ENCODE measurements at regions not wholly inside any gene's neighbourhood (a gene's known extent, or its start where the extent isn't known, plus 50 kb on each side); places are given as distances from the start of the nearest gene placed in this dataset.

DNA sequence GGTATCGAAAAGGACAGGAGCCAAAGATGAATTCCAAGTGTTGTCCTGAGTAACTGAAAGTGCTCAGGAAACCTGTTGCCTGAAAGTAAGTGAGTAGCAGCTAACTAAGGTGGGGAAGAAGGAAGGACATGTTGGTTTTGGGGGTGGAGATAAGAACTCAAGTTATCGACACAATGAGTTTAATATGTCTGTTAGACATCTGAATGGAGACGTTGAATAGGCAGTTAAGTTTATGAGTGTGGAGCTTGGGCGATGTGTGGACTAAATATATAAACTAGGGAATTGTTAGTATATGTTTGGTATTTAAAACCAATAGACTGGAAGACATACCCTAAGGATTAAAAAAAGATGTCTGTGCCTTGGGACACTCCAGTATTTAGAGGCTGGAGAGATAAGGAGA is 82.7 kb upstream of the ASIC2 start:
- Histone ChIP-seq H4K20me1 (ENCODE audit: insufficient read depth, low read length) (no peaks in the 10 kb centered on the region), H3K27me3 (ENCODE audit: control insufficient read depth in 2 of 2, insufficient read depth in 2 of 2, low read length in 2 of 2) (no peaks in the 10 kb centered on the region), H2AFZ (ENCODE audit: insufficient read depth, low read depth, low read length, poor library complexity, severe bottlenecking) (no peak overlapping the region), H3K4me2 (replicated peaks; ENCODE audit: extremely low read depth, low read length, poor library complexity, severe bottlenecking) (no peak overlapping the region), H3K9me3 (replicated peaks in 1 of 2; ENCODE audit: control insufficient read depth in 1 of 2, insufficient read depth in 1 of 2, low read length in 2 of 2) (no peaks in the 10 kb centered on the region), H3K4me3 (replicated peaks in 1 of 3; ENCODE audit: low read depth in 2 of 3, low read length in 3 of 3) (no peak overlapping the region), H3K4me1 (ENCODE audit: control insufficient read depth in 1 of 2, insufficient read depth in 2 of 2, low read length in 2 of 2) (no peaks in the 10 kb centered on the region), H3K36me3 (replicated peaks in 1 of 2; ENCODE audit: control insufficient read depth in 1 of 2, insufficient read depth in 2 of 2, low read length in 2 of 2) (no peaks in the 10 kb centered on the region), H3K79me2 (ENCODE audit: insufficient read depth, low read length) (no peaks in the 10 kb centered on the region), H3K9ac (ENCODE audit: insufficient read depth, low read length, poor library complexity, severe bottlenecking) (no peak overlapping the region), H3K27ac (ENCODE audit: low read depth in 1 of 2, low read length in 2 of 2) (no peak overlapping the region)
- Mint-ChIP-seq H3K9me3 (peaks cover 0 to 2% (median 0%) of the 10 kb centered on the region in 7 donors), H3K4me3 (no peak overlapping the region), H3K36me3 (no peaks in the 10 kb centered on the region), H3K4me1 (no peaks in the 10 kb centered on the region), H3K27ac (no peak overlapping the region), H3K27me3 (ENCODE audit: low read depth in 3 of 3) (peaks cover 3 to 4% (median 3%) of the 10 kb centered on the region in 3 donors)
- 65% methylated on average over 4 of the region's 4 CpGs for WGBS (ENCODE audit: insufficient coverage)
- DNase-seq, result no peak
- TF ChIP-seq, protein P1, sequence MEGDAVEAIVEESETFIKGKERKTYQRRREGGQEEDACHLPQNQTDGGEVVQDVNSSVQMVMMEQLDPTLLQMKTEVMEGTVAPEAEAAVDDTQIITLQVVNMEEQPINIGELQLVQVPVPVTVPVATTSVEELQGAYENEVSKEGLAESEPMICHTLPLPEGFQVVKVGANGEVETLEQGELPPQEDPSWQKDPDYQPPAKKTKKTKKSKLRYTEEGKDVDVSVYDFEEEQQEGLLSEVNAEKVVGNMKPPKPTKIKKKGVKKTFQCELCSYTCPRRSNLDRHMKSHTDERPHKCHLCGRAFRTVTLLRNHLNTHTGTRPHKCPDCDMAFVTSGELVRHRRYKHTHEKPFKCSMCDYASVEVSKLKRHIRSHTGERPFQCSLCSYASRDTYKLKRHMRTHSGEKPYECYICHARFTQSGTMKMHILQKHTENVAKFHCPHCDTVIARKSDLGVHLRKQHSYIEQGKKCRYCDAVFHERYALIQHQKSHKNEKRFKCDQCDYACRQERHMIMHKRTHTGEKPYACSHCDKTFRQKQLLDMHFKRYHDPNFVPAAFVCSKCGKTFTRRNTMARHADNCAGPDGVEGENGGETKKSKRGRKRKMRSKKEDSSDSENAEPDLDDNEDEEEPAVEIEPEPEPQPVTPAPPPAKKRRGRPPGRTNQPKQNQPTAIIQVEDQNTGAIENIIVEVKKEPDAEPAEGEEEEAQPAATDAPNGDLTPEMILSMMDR (IDR thresholded peaks at IDR 0.05), result no peak
- intact Hi-C loops (cut with micrococcal nuclease), result no loop called here

DNA sequence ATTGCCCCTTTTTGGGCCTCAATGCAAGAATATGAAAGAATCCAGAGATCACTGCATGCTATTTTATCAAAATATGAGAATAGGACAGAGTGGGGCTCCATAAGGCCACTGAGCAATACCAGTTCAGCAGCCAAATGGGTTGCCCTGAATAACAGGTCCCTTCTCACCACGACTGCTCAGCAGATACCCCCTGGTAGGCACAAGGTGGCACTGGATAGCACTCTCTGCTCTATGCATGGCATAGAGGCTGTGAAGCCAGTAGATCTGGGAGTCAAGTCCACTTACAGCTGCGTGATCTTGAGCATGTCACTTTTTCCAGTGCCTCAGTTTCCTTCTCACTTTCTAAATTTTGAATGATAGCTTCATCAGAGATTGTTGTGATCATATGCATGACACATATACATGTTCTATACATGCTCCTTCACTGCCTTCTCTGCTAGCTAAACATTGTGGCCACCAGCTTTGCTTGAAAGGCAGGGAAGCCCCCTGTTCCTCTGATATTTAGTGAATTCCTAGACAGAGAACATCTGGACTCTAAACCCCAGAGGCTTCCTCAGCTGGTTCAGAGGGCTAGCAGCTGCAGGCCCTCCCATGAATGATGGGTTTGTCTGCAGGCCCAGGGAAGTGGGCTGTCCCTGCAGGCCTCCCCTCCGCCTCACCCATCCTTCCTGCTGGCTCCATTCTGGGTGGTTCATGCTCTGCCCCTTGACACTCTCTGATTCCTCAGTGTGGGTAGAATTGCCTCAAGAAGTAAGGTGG is 84.9 kb upstream of the ASIC2 start:
- intact Hi-C loops (cut with micrococcal nuclease), result no loop called here
- no peak overlapping the region for H3K9ac ChIP-seq (ENCODE audit: insufficient read depth, low read length, poor library complexity, severe bottlenecking)
- no peaks in the 10 kb centered on the region for H3K9me3 ChIP-seq (replicated peaks in 1 of 2; ENCODE audit: control insufficient read depth in 1 of 2, insufficient read depth in 1 of 2, low read length in 2 of 2)
- Mint-ChIP-seq H3K4me1 (no peaks in the 10 kb centered on the region), H3K9me3 (peaks cover 0 to 2% (median 0%) of the 10 kb centered on the region in 7 donors), H3K27me3 (ENCODE audit: low read depth in 3 of 3) (peaks cover 2 to 3% (median 2%) of the 10 kb centered on the region in 3 donors), H3K36me3 (no peaks in the 10 kb centered on the region), H3K27ac (no peak overlapping the region), H3K4me3 (no peak overlapping the region)
- H3K4me2 ChIP-seq (replicated peaks; ENCODE audit: extremely low read depth, low read length, poor library complexity, severe bottlenecking), result no peak overlapping the region
- no peak overlapping the region for H3K4me3 ChIP-seq (replicated peaks in 1 of 3; ENCODE audit: low read depth in 2 of 3, low read length in 3 of 3)
- no peak overlapping the region for H3K27ac ChIP-seq (ENCODE audit: low read depth in 1 of 2, low read length in 2 of 2)
- no peak for DNase-seq
- no peak overlapping the region for H2AFZ ChIP-seq (ENCODE audit: insufficient read depth, low read depth, low read length, poor library complexity, severe bottlenecking)
- H3K36me3 ChIP-seq (replicated peaks in 1 of 2; ENCODE audit: control insufficient read depth in 1 of 2, insufficient read depth in 2 of 2, low read length in 2 of 2), result no peaks in the 10 kb centered on the region
- no peaks in the 10 kb centered on the region for H3K79me2 ChIP-seq (ENCODE audit: insufficient read depth, low read length)
- 80% methylated on average over 1 of the region's 3 CpGs for whole genome bisulfite sequencing (ENCODE audit: insufficient coverage)
- no peaks in the 10 kb centered on the region for H3K27me3 ChIP-seq (ENCODE audit: control insufficient read depth in 2 of 2, insufficient read depth in 2 of 2, low read length in 2 of 2)
- no peaks in the 10 kb centered on the region for H4K20me1 ChIP-seq (ENCODE audit: insufficient read depth, low read length)
- H3K4me1 ChIP-seq (ENCODE audit: control insufficient read depth in 1 of 2, insufficient read depth in 2 of 2, low read length in 2 of 2), result no peaks in the 10 kb centered on the region
- TF ChIP-seq, protein P1 (IDR thresholded peaks at IDR 0.05), result no peak

All from CD14-positive monocyte (primary cell).